ENCODE measurements at regions not wholly inside any gene's neighbourhood (a gene's known extent, or its start where the extent isn't known, plus 50 kb on each side); places are given as distances from the start of the nearest gene placed in this dataset.

DNA sequence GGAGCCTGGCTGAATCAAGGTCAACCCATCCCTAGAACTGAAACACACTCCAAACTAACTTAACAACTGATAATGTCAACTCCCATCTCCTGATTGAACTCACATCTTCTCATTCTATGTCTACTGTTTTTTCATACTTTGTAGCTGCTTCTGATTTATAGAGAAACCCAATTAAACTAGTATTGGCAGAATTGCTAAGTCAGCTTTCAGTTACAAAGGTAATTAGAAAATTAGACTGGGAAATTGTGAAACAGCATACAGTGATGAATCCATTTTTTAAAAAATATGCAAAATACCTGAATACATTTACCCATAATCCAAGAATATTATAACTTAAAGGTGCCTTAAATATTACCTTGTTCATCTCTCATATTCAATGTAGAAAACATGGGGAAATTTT is 535.2 kb upstream of the CLINT1 start:
- TF ChIP-seq RUNX3 (IDR thresholded peaks at IDR 0.05; ENCODE audit: low read length) (no peak), MYC (IDR thresholded peaks at IDR 0.05; ENCODE audit: insufficient read depth, insufficient read length, insufficient replicate concordance, low read length, severe bottlenecking) (no peak), LARP7 (IDR thresholded peaks at IDR 0.05) (no peak)
- TF ChIP-seq, protein P1, sequence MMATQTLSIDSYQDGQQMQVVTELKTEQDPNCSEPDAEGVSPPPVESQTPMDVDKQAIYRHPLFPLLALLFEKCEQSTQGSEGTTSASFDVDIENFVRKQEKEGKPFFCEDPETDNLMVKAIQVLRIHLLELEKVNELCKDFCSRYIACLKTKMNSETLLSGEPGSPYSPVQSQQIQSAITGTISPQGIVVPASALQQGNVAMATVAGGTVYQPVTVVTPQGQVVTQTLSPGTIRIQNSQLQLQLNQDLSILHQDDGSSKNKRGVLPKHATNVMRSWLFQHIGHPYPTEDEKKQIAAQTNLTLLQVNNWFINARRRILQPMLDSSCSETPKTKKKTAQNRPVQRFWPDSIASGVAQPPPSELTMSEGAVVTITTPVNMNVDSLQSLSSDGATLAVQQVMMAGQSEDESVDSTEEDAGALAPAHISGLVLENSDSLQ (IDR thresholded peaks at IDR 0.05) = no peak
